Ishikawa (cell line): ENCODE measurements at regions not wholly inside any gene's neighbourhood (a gene's known extent, or its start where the extent isn't known, plus 50 kb on each side); places are given as distances from the start of the nearest gene placed in this dataset.

Experiments used
- CEBPB ChIP-seq: IDR thresholded peaks from 2 replicates; pipeline ENCODE4 v1.6.1; 2012
- CREB1 ChIP-seq: IDR thresholded peaks from 2 replicates; pipeline ENCODE4 v1.6.1; 2012; ENCODE audit warnings: low read depth
- EGR1 ChIP-seq: IDR thresholded peaks from 2 replicates; pipeline ENCODE4 v1.6.1; 2012
- EP300 ChIP-seq: IDR thresholded peaks from 2 replicates; pipeline ENCODE4 v1.6.1; 2012; ENCODE audit warnings: borderline replicate concordance
- NFIC ChIP-seq: IDR thresholded peaks from 2 replicates; pipeline ENCODE4 v1.6.1; 2012
- RAD21 ChIP-seq: IDR thresholded peaks from 2 replicates; pipeline ENCODE4 v1.6.1; 2012; ENCODE audit warnings: low read depth
- TAF1 ChIP-seq: IDR thresholded peaks from 2 replicates; pipeline ENCODE4 v1.6.1; 2012; ENCODE audit warnings: low read depth, mild to moderate bottlenecking
- TCF12 ChIP-seq: IDR thresholded peaks from 2 replicates; pipeline ENCODE4 v1.6.1; 2012; ENCODE audit warnings: low read depth
- USF1 ChIP-seq: IDR thresholded peaks from 2 replicates; pipeline ENCODE4 v1.6.1; 2012
- YY1 ChIP-seq: IDR thresholded peaks from 2 replicates; pipeline ENCODE4 v1.6.1; 2012; ENCODE audit warnings: low read depth
- ZBTB7A ChIP-seq: IDR thresholded peaks from 2 replicates; pipeline ENCODE4 v1.6.1; 2012; ENCODE audit warnings: low read depth
- TF ChIP-seq, protein P1 (sequence below): IDR thresholded peaks from 2 replicates; pipeline ENCODE4 v1.6.1; 2012
- TF ChIP-seq, protein P2 (sequence below): IDR thresholded peaks from 2 replicates; pipeline ENCODE4 v1.6.1; 2012; ENCODE audit warnings: low read depth, mild to moderate bottlenecking

- no peak for TF ChIP-seq CEBPB
- TF ChIP-seq, protein P1, sequence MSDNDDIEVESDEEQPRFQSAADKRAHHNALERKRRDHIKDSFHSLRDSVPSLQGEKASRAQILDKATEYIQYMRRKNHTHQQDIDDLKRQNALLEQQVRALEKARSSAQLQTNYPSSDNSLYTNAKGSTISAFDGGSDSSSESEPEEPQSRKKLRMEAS, result no peak
- no peak for TF ChIP-seq EP300
- TF ChIP-seq NFIC, result no peak
- TF ChIP-seq RAD21, result no peak
- TF ChIP-seq YY1, result no peak
- TF ChIP-seq CREB1, result no peak
- TF ChIP-seq ZBTB7A, result no peak
- no peak for TF ChIP-seq TCF12
- no peak for TF ChIP-seq TAF1
- TF ChIP-seq, protein P2, sequence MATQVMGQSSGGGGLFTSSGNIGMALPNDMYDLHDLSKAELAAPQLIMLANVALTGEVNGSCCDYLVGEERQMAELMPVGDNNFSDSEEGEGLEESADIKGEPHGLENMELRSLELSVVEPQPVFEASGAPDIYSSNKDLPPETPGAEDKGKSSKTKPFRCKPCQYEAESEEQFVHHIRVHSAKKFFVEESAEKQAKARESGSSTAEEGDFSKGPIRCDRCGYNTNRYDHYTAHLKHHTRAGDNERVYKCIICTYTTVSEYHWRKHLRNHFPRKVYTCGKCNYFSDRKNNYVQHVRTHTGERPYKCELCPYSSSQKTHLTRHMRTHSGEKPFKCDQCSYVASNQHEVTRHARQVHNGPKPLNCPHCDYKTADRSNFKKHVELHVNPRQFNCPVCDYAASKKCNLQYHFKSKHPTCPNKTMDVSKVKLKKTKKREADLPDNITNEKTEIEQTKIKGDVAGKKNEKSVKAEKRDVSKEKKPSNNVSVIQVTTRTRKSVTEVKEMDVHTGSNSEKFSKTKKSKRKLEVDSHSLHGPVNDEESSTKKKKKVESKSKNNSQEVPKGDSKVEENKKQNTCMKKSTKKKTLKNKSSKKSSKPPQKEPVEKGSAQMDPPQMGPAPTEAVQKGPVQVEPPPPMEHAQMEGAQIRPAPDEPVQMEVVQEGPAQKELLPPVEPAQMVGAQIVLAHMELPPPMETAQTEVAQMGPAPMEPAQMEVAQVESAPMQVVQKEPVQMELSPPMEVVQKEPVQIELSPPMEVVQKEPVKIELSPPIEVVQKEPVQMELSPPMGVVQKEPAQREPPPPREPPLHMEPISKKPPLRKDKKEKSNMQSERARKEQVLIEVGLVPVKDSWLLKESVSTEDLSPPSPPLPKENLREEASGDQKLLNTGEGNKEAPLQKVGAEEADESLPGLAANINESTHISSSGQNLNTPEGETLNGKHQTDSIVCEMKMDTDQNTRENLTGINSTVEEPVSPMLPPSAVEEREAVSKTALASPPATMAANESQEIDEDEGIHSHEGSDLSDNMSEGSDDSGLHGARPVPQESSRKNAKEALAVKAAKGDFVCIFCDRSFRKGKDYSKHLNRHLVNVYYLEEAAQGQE, result no peak
- no peak for TF ChIP-seq EGR1
- TF ChIP-seq USF1, result no peak
These were observed 175.4 kb downstream of the FAT4 start for GRCh38 chr4:125489952-125490690.
